MM.1S (cell line): ENCODE measurements at regions not wholly inside any gene's neighbourhood (a gene's known extent, or its start where the extent isn't known, plus 50 kb on each side); places are given as distances from the start of the nearest gene placed in this dataset.
"Not testable (repeated sequence)": the region's sequence is repeated elsewhere in the genome, so short reads cannot be mapped to it uniquely, and the experiment has no call there.

ENCODE experiments used
- DNase-seq: peaks from one replicate; pipeline ENCODE4 v3.0.0-alpha.2; 2015
- H2AFZ ChIP-seq: fragments of 300-600 bp; sonication (generic); 2 replicates; pipeline ENCODE4 v1.6.0; 2016; ENCODE audit warnings: antibody characterized with exemption, low read length
- H3F3A ChIP-seq: fragments of 300-600 bp; sonication (generic); 2 replicates; pipeline ENCODE4 v1.6.1; 2016; ENCODE audit warnings: mild to moderate bottlenecking, antibody characterized with exemption, low read length, moderate library complexity, mixed read lengths; ENCODE audit not compliant: insufficient read depth
- H3K27ac ChIP-seq: fragments of 300-600 bp; sonication (generic); 2 replicates; pipeline ENCODE4 v1.5.1; 2016; ENCODE audit warnings: mild to moderate bottlenecking, low read length
- H3K27me3 ChIP-seq: fragments of 300-600 bp; sonication (generic); replicated peaks from 2 replicates; pipeline ENCODE4 v1.6.0; 2016; ENCODE audit warnings: low read length; ENCODE audit not compliant: insufficient read depth
- H3K36me3 ChIP-seq: fragments of 300-600 bp; sonication (generic); replicated peaks from 2 replicates; pipeline ENCODE4 v1.6.1; 2016; ENCODE audit warnings: mild to moderate bottlenecking, low read length, mixed read lengths; ENCODE audit not compliant: insufficient read depth
- H3K4me1 ChIP-seq: fragments of 300-600 bp; sonication (generic); 2 replicates; pipeline ENCODE4 v1.6.1; 2016; ENCODE audit warnings: low read length, mixed read lengths
- H3K4me2 ChIP-seq: fragments of 300-600 bp; sonication (generic); 2 replicates; pipeline ENCODE4 v1.6.0; 2016; ENCODE audit warnings: low read depth, low read length
- H3K4me3 ChIP-seq: fragments of 300-600 bp; sonication (generic); 2 replicates; pipeline ENCODE4 v1.5.1; 2016; ENCODE audit warnings: low read length, mixed read lengths
- H3K79me2 ChIP-seq: fragments of 300-600 bp; sonication (generic); 2 replicates; pipeline ENCODE4 v1.6.1; 2016; ENCODE audit warnings: mixed run types, low read length, mixed read lengths
- H3K9ac ChIP-seq: fragments of 300-600 bp; sonication (generic); 2 replicates; pipeline ENCODE4 v1.6.1; 2016; ENCODE audit warnings: low read length, mixed read lengths
- H3K9me2 ChIP-seq: fragments of 300-600 bp; sonication (generic); replicated peaks from 2 replicates; pipeline ENCODE4 v1.6.1; 2016; ENCODE audit warnings: mild to moderate bottlenecking, low read length, mixed read lengths; ENCODE audit not compliant: insufficient read depth
- H3K9me3 ChIP-seq: fragments of 300-600 bp; sonication (generic); replicated peaks from 2 replicates; pipeline ENCODE4 v1.6.1; 2016; ENCODE audit warnings: mild to moderate bottlenecking, low read length, mixed read lengths; ENCODE audit not compliant: insufficient read depth
- H4K20me1 ChIP-seq: fragments of 300-600 bp; sonication (generic); 2 replicates; pipeline ENCODE4 v1.6.1; 2016; ENCODE audit warnings: mild to moderate bottlenecking, low read length, moderate library complexity, mixed read lengths; ENCODE audit not compliant: insufficient read depth

DNA sequence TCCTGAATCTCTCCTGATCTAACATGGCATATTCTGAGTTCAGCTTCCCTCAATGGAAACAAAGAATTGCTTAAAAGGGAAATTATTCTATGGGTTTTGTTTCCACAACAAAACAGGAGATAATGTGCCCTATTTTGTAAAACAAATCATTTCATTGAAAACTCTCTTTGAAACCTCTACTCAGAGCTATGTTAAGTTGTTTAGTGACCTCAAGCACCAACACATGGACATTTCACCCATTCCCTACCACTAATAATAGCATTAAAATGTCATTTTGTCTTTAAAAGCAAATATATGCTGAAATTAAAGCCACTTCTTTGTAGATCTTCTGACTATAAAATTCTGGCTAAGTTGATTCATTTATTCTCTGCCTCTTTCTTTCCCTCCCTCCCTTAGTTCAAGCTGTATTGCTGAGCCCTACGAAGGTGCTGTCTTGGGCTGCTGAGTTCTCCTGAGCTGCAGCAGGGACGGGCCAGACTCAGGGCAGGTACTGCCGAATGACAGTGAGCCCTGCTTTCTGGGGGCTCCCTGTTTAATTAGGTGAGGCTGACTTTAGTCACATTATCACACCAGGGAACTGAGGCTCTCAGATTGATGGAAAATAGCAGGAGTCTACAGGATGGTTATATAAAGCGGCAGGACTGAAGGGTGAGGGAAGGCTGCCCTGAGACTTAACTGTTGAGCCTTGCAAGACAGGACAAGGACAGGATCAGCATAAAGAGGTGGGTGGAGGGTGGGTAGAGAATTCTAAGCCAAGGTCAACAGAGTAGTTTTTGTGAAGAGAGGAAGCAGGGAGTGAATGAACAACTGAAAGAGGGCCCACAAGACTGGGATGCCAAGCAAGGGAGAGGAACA, 1685.1 kb downstream of the SPATA31A7 start:
- not testable (repeated sequence) for H3K9ac ChIP-seq, H3K27ac ChIP-seq, H3K36me3 ChIP-seq, DNase-seq, H4K20me1 ChIP-seq, H3K9me3 ChIP-seq, H3K4me2 ChIP-seq, H3F3A ChIP-seq, H3K9me2 ChIP-seq, H3K4me3 ChIP-seq, H3K4me1 ChIP-seq, H3K27me3 ChIP-seq, H3K79me2 ChIP-seq, H2AFZ ChIP-seq

GRCh38 chr9:62877552-62877951, 1687.7 kb downstream of the SPATA31A7 start:
- not testable (repeated sequence) for H3K36me3 ChIP-seq, H3K9me2 ChIP-seq, H3K27me3 ChIP-seq, H3K79me2 ChIP-seq, H3K27ac ChIP-seq, H3K4me1 ChIP-seq, H3K4me3 ChIP-seq, H4K20me1 ChIP-seq, H3F3A ChIP-seq, H3K9me3 ChIP-seq, H2AFZ ChIP-seq, DNase-seq, H3K9ac ChIP-seq, H3K4me2 ChIP-seq

DNA sequence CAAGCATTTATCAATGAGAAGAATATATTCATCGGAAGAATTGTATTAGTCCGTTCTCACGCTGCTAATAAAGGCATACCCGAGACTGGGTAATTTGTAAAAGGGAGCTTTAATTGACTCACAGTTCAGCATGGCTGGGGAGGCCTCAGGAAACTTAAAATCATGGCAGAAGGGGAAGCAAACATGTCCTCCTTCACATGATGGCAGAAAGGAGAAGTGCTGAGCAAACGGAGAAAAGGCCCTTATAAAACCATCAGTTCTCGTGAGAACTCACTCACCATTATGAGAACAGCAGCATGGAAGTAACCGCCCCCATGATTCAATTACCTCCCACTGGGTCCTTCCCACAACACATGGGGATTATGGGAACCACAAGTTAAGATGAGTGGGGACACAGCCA, 1688.2 kb downstream of the SPATA31A7 start:
- not testable (repeated sequence) for H2AFZ ChIP-seq, H3K4me1 ChIP-seq, H3K79me2 ChIP-seq, H3F3A ChIP-seq, H3K4me2 ChIP-seq, H3K9me2 ChIP-seq, DNase-seq, H3K36me3 ChIP-seq, H3K9me3 ChIP-seq, H4K20me1 ChIP-seq, H3K27ac ChIP-seq, H3K9ac ChIP-seq, H3K27me3 ChIP-seq, H3K4me3 ChIP-seq

DNA sequence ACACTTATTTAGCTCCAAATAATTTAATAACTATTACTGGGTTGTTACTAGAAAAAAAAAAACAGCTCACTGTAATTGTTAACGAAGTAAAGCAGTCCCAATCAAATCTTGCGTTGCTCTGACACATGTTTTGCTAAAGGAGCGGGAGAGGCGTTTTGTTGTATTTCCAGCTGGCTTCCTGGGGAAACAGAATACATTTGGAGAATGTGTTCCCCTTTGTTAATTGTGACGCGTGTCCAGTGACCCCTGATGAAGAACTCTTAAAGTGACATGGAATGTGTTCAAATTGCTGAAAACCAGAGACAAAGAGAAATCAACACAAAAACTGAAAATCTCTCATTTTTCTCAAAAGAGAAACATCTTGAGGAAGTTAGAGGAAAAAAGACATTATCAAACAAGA, 1690.6 kb downstream of the SPATA31A7 start:
- not testable (repeated sequence) for H3K27me3 ChIP-seq, H3K4me2 ChIP-seq, H3K9me2 ChIP-seq, H3K79me2 ChIP-seq, H4K20me1 ChIP-seq, H3K9me3 ChIP-seq, DNase-seq, H3K27ac ChIP-seq, H3K36me3 ChIP-seq, H3K4me3 ChIP-seq, H3F3A ChIP-seq, H2AFZ ChIP-seq, H3K4me1 ChIP-seq, H3K9ac ChIP-seq

DNA sequence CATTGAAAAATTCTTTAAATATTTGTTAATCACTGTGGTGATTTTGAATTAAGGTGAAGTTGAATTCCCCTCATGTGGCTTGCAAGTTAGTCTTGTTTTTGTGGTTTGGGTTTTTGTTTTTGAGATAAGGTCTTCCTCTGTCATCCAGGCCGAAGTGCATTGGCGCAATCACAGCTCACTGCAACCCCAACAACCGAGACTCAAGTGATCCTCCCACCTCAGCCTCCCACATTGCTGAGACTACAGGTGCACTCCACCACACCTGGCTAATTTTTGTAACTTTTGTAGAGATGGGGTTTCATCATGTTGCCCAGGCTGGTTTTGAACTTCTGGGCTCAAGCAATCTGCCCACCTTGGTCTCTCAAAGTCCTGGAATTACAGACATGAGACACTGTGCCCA, 1691.1 kb downstream of the SPATA31A7 start:
- not testable (repeated sequence) for H3K4me3 ChIP-seq, H3K9ac ChIP-seq, H2AFZ ChIP-seq, H3K4me1 ChIP-seq, H3K9me3 ChIP-seq, H3K4me2 ChIP-seq, H3K79me2 ChIP-seq, H3F3A ChIP-seq, H4K20me1 ChIP-seq, H3K9me2 ChIP-seq, H3K27ac ChIP-seq, DNase-seq, H3K27me3 ChIP-seq, H3K36me3 ChIP-seq

DNA sequence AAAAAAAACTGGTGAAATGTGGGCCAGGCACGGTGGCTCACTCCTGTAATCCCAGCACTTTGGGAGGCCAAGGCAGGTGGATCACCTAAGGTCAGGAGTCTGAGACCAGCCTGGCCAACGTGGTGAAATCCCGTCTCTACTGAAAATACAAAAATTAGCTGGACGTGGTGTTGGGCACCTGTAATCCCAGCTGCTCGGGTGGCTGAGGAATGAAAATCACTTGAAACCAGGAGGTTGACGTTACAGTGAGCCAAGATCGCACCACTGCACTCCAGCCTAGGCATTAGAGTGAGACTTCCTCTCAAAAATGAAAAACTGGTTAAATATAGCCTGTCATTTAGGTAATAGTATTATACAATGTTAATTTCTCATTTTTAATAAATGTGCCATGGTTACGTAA, 1692.0 kb downstream of the SPATA31A7 start:
- H3K27me3 ChIP-seq, H3K9me2 ChIP-seq, H3K9me3 ChIP-seq, H4K20me1 ChIP-seq, H3K4me3 ChIP-seq, H3K36me3 ChIP-seq, H3F3A ChIP-seq, H3K79me2 ChIP-seq, H3K27ac ChIP-seq, H3K9ac ChIP-seq, DNase-seq, H3K4me2 ChIP-seq, H3K4me1 ChIP-seq, H2AFZ ChIP-seq: not testable (repeated sequence)

DNA sequence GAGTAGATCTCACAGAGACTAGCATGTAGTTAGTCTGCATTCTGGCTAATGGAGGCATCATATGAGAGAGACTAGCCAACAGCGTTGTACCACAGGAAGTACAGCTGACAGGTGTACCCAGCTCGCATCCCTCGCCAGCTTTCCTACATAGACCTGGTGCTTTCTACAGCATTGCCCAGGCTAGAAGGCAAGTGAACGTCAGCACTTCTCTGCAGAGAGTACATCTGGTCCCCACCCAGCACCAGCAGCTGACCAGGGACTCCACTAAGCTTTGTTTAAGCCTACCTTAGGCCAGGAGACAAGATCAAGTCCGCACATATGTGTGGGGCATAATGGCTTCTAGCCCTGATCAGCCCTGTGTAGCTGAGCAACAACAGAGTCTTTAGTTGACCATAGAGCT, 1692.9 kb downstream of the SPATA31A7 start:
- H3K4me3 ChIP-seq, H3K4me2 ChIP-seq, H3K36me3 ChIP-seq, H2AFZ ChIP-seq, H3K9me2 ChIP-seq, H3K9me3 ChIP-seq, H3K27ac ChIP-seq, H3K27me3 ChIP-seq, H3K9ac ChIP-seq, H3K4me1 ChIP-seq, H3K79me2 ChIP-seq, H4K20me1 ChIP-seq, H3F3A ChIP-seq, DNase-seq: not testable (repeated sequence)

- not testable (repeated sequence) for H4K20me1 ChIP-seq, H2AFZ ChIP-seq, DNase-seq, H3K4me1 ChIP-seq, H3K79me2 ChIP-seq, H3K27ac ChIP-seq, H3K9me3 ChIP-seq, H3F3A ChIP-seq, H3K9me2 ChIP-seq, H3K4me3 ChIP-seq, H3K9ac ChIP-seq, H3K36me3 ChIP-seq, H3K4me2 ChIP-seq, H3K27me3 ChIP-seq
Measured at GRCh38 chr9:62896692-62897091, 1706.9 kb downstream of the SPATA31A7 start.
